ENCODE measurements at regions not wholly inside any gene's neighbourhood (a gene's known extent, or its start where the extent isn't known, plus 50 kb on each side); places are given as distances from the start of the nearest gene placed in this dataset.

DNA sequence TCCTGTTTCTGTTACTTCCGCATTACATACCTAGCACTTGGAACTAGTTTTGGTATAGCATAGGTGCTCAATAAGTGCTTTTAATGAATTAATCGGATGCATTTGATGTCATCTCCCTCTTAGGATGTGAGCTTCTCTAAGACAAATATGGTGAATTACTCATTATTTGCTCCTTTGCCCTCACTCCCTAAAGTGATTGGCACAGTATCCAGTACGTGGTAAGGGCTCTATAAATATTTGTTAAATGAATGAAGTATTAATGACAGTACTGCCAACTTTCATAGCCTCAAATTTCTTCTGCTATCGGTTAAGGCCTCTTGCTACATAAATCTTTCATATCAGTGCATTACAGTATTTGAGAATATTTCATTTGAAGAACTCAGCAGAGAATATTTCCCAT is 75.9 kb upstream of the ARID5B start:
- no peak for TF ChIP-seq EZH2 (IDR thresholded peaks at IDR 0.05)
- no peak for TF ChIP-seq POLR2AphosphoS5 (IDR thresholded peaks at IDR 0.05; ENCODE audit: borderline replicate concordance, low read depth, low read length)
- no peak for TF ChIP-seq FOXP2 (optimal IDR thresholded peaks at IDR 0.05; ENCODE audit: control extremely low read depth, extremely low read length, insufficient read depth)
